ENCODE measurements at regions not wholly inside any gene's neighbourhood (a gene's known extent, or its start where the extent isn't known, plus 50 kb on each side); places are given as distances from the start of the nearest gene placed in this dataset.

DNA sequence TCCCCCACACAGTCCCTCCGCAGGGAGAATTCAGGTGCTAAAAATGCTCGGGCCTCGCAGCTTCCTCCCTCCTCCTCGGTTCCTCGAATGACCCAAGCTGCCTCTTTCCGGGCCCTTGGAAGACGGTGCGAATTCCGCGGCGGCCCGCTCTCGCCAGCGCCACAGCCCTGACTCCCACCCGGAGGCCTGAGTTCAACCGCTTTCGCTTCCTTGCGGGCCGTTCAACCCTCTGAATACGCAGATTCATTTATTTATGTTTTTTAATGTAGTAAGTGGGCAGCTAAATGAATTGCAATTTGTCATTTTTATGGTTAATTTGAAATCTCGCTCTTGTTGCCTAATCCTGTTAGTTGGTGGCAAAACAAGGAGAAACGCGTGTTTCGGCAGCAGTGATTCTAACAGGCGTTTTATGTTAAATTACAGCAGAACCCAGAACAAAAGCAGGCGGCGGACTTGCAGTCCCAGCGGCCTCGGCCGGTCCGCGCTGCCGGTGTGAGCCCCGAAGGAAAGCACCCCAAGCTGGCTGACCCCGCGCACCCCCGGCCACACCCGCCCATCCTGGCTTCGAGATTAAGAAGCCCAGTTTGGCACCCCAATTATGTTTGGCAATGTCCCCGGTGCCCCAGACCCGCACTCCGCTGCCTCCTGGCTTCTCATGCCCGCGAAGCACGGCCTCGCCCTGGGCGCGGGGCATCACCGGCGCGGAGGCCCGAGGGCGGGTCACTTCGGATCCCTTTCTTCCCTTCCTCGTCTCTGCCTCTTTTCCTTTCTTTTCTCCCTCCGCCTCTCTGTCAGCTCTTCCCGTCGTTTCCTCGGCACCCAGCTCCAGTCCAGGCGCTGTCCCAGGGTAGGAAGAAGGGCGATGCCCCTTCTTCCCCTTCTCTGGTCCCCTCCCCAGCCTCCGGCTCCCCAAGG lies 75.9 kb downstream of the INSIG1 start:
- no peaks in the 10 kb centered on the region for H3K36me3 Mint-ChIP-seq
- H3K4me1 Mint-ChIP-seq: peaks cover 21% of the 10 kb centered on the region
- peak overlapping the region; percentile 29 for H3K27ac Mint-ChIP-seq
- H3K27me3 Mint-ChIP-seq: peaks cover 96% of the 10 kb centered on the region
- H3K4me3 Mint-ChIP-seq: peak overlapping the region; percentile 60
- DNase-seq: no peak
- H3K9me3 Mint-ChIP-seq: no peaks in the 10 kb centered on the region

DNA sequence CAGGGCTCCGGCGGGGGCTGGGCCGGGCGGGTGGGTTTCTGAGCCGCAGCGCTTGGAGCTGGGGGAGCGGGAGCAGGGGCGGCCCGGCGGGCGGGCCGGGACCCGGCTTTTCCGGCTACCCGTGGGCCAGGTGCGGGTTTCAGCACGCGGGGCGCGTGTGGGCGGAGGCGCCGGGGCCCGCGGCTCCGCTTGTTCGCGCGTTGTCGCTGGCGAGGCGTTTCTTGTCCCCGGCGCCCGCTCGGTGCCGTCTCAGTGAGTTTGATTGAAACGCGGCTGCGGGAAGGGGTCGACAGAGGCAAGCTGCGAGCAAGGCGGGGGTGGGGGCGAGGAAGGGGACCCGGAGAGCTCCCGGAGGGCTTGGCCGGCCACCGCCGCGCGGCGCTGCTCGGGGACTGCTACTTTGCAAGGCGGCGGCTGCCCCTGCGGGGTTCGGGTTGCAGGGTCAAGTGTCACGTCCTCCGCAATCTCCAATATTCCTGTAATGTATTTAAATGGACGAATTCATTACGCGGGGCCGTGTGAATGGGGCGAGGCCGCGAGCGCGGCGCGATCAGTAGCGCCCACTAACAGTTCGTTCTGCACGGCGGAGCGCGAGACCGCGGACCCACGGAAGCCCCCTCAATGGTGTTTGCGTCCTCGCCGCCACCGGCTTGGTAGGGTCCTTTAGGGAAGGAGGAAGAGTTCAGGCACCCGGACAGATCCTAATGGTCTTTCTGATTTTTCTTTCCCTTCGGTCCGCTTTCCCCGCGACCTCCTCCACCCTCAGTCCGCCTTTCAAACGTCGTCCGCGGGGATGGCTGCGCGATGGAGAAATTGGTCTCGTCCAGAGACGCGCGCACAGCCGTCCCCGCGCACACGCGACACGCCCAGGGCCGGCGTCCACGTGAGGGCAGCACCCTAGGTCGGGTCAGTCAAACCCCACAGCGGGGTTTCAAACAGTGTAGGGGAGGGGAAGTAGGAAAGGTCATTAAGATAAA lies 76.9 kb downstream of the INSIG1 start:
- Mint-ChIP-seq H3K27ac (no peak overlapping the region), H3K27me3 (peaks cover 98% of the 10 kb centered on the region), H3K4me1 (peaks cover 21% of the 10 kb centered on the region), H3K9me3 (no peaks in the 10 kb centered on the region), H3K36me3 (no peaks in the 10 kb centered on the region), H3K4me3 (peak overlapping the region; percentile 43)
- DNase-seq: no peak

DNA sequence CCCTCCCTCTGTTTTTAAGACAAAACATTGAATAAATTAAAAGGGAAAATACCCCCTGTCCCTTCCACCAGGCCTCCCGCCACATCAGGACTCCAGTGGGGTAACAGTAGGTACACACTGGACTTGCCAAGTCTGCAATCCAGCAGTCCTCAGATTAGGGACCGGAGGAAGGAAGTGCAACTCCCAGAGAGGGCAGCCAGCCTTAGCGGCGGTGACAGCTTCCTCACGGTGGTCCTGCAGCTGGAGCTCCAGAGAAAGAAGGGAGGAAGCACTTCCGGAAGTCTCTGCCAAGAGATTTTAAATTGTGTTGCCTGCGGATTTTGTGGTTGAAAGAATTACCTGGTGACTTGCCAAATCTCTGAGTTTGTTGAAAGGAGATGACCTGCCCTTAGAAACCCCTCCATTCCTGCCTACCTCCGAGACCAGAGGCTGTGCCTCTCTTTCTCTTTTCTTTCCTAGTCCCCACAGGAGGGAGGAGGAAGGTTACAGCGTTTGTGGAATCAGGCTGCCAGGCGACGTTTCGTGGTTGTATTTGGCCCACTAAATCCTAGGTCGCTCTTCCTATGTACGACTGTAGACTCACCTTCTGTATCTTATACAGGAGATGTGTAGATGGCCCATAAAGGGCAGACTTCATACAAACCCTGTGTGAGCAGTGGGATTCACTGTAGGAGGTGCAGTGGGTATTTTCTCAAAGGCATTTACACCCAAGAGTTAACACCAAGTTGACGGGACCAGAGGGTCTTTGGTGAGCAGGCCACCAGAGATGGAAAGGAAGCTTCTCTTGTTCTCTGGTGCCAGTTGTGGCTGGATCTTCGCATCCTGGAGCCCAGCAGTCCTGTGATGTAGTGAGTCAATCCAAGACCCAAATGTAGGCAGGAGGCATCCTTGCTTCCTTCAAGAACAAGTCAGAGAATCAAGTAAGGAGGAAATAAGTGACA lies 77.9 kb downstream of the INSIG1 start:
- H3K36me3 Mint-ChIP-seq: no peaks in the 10 kb centered on the region
- DNase-seq: no peak
- H3K27me3 Mint-ChIP-seq: peaks cover 98% of the 10 kb centered on the region
- peaks cover 28% of the 10 kb centered on the region for H3K4me1 Mint-ChIP-seq
- H3K9me3 Mint-ChIP-seq: no peaks in the 10 kb centered on the region
- no peak overlapping the region for H3K27ac Mint-ChIP-seq
- no peak overlapping the region for H3K4me3 Mint-ChIP-seq

DNA sequence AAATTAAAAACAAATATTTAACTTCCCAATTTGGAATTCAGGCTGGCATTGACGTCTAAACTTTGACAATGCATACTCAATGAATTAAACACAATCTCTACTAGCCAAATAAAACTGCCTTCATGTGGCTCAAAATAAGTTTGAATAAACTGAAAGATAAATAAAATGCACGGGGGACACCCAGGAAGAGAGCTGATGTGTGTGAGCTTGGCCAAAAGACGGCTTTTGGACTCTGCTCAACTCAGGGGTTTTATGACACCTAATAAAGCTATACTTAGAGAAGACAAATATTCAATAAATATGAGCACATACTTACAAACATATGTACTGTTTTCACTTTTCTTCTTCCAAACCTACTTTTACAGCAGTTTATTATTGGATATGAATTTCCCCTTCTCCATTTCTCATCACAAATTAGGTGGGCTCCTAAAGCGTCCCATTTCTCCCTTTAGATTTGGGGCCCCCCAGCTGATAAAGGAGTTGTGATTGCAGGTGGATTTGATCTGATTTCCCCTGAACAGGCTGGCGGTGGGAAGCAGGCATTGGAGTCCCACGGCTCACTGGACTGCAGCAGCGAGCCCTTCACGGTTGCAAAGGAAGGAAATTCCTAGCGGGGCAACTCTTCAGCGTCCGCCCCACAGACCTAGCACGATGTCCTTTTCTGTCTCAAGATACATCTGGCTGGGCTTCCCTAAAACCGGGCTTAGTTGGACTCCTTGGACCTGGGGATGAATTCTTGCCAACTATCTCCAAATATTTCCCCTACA lies 79.6 kb downstream of the INSIG1 start:
- H3K4me3 Mint-ChIP-seq: no peak overlapping the region
- H3K9me3 Mint-ChIP-seq: no peaks in the 10 kb centered on the region
- peaks cover 35% of the 10 kb centered on the region for H3K4me1 Mint-ChIP-seq
- peaks cover 96% of the 10 kb centered on the region for H3K27me3 Mint-ChIP-seq
- DNase-seq: no peak
- no peak overlapping the region for H3K27ac Mint-ChIP-seq
- no peaks in the 10 kb centered on the region for H3K36me3 Mint-ChIP-seq

DNA sequence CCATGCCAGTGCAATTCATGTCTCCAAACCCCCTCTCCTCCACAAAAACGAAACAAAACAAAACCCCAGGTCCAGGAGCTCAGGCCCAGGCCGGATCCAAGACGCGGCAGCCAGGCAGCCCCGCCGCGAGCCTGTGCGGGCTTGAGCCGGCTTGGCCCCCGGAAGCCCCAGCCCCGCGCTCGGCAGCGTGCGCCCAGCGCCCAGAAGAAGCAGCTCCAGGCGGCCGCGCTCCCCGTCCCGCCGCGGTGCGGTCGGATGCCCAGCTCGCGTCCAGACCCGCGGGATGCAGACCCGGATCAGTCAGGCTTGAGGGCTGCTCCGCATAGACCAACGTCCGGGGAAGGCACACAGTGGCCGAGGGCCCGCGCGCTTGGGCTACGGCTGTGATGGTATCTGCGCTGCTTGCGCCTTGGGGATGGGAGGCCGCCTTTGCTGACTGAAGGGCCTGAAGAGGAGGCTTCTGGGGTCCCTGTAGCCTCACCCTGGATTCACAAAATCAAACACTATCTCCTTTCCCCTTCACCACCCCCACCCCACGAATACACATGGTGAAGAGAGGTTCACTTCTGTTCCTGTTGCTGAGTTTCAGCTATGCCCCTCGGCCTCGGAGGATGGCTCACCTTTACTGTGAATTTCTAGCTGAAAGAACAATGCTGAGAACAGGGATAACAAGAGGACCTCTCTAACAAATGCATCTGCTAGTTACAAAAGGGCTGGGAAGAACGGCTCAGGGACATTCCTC lies 79.9 kb upstream of the EN2 start:
- peaks cover 98% of the 10 kb centered on the region for H3K27me3 Mint-ChIP-seq
- no peaks in the 10 kb centered on the region for H3K9me3 Mint-ChIP-seq
- H3K27ac Mint-ChIP-seq: no peak overlapping the region
- peaks cover 32% of the 10 kb centered on the region for H3K4me1 Mint-ChIP-seq
- H3K36me3 Mint-ChIP-seq: no peaks in the 10 kb centered on the region
- H3K4me3 Mint-ChIP-seq: no peak overlapping the region
- DNase-seq: no peak

DNA sequence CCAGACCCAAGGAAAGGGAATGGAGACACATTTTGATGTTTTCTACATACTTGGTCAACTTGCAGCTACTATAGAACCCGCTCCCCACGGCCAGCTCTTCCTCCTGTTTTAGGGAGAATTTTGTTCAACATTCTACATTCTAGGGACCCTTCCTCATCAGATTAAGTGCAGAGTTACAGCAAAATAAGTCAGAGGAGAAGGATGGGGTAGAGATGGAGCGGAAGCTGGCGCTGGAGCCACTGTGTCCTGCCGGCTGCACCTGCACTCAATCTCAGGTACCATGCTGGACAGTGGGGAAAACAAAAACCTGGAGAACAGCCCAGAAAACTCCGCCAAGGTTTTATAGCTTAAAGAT lies 79.4 kb upstream of the EN2 start:
- H3K9me3 Mint-ChIP-seq: no peaks in the 10 kb centered on the region
- DNase-seq: no peak
- no peak overlapping the region for H3K27ac Mint-ChIP-seq
- no peak overlapping the region for H3K4me3 Mint-ChIP-seq
- H3K4me1 Mint-ChIP-seq: peaks cover 27% of the 10 kb centered on the region
- H3K36me3 Mint-ChIP-seq: no peaks in the 10 kb centered on the region
- peaks cover 98% of the 10 kb centered on the region for H3K27me3 Mint-ChIP-seq

DNA sequence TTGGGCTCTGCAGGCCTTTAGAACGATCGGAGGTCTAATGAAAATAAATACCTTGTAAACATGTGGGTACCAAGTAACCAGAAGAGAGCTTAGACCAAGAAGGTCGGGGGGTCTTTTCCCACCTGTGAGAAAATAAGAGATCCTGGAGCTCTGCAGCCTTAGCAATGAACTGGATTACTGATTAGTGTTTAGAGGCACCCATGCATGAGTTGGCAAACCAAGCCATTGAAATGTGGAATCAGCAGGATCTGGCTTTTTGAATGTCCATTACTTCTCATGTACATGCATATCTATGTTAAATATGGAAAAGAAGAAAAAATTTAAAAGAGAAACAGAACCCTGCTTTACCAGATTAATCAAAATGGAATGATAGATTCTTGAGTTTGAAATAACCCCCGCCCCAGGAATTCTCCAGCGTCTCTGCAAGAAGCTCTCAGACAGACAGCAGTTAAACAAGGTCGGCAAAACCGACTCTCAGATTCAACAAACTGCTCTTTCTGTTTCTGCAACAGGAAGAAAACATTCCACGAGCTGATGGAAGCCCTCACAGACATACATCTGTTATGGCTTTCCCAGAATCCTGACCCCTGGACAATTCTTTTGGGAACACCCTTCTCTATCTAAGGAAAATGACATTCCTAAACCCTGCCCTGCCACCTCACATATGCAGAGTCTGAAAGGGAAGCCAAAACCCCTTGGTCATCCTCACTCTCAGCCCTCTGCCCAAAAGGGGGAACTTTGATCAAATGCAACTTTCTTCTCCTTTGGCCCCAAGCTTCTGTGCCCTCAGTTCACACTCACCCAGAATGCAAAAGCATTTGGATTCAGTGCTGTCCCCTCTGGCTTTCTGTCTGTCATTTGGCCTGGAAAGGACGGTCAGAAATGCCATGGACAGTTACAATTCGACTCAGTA lies 78.7 kb upstream of the EN2 start:
- peaks cover 97% of the 10 kb centered on the region for H3K27me3 Mint-ChIP-seq

DNA sequence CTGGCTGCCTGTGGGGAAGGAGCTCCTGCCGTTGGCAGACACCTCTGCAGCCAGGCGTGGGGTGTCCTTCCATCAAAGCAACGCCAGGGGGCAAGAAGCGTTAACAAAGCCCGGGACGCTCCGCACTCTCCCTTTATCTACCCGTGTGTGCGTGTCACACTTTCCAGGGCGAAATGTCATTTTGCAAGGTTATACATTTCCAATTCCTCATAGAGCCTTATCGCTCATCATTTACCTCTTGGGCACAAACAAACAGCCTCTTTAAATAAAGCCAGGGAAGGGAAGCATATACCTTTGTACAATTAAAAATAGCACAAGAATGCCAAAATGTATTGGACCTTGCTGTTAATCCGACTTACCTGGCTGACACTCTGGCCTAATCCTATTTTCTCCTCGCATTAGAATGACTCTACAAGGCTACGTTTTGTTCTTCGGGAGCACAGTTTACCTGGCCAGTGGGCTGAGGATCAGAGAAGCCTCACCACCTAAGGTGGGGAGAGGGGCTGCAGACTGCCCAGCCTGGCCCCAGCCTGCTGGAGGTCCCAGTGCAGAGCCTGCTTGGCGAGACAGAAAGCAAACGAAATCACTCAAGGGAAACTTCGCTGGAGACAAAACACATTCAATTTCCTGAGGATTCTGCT lies 77.6 kb upstream of the EN2 start:
- Mint-ChIP-seq H3K36me3 (no peaks in the 10 kb centered on the region), H3K9me3 (no peaks in the 10 kb centered on the region), H3K4me1 (peaks cover 18% of the 10 kb centered on the region), H3K27me3 (peaks cover 97% of the 10 kb centered on the region), H3K27ac (peak overlapping the region; percentile 36), H3K4me3 (no peak overlapping the region)
- peak; percentile 74 for DNase-seq

More for the DNA sequence above, 78.7 kb upstream of the EN2 start:
- DNase-seq: no peak
- Mint-ChIP-seq H3K36me3 (no peaks in the 10 kb centered on the region), H3K4me1 (peaks cover 26% of the 10 kb centered on the region), H3K4me3 (no peak overlapping the region), H3K9me3 (no peaks in the 10 kb centered on the region), H3K27ac (no peak overlapping the region)

- DNase-seq: no peak
- Mint-ChIP-seq H3K27me3 (peaks cover 91% of the 10 kb centered on the region), H3K4me3 (no peak overlapping the region), H3K9me3 (no peaks in the 10 kb centered on the region), H3K36me3 (no peaks in the 10 kb centered on the region), H3K4me1 (peaks cover 14% of the 10 kb centered on the region), H3K27ac (no peak overlapping the region)
These were observed 76.7 kb upstream of the EN2 start for GRCh38 chr7:155380976-155381851.

- Mint-ChIP-seq H3K27ac (no peak overlapping the region), H3K36me3 (no peaks in the 10 kb centered on the region), H3K9me3 (no peaks in the 10 kb centered on the region), H3K4me1 (peaks cover 14% of the 10 kb centered on the region), H3K4me3 (no peak overlapping the region), H3K27me3 (peaks cover 91% of the 10 kb centered on the region)
- no peak for DNase-seq
These were observed 75.8 kb upstream of the EN2 start for GRCh38 chr7:155381852-155382801.

DNA sequence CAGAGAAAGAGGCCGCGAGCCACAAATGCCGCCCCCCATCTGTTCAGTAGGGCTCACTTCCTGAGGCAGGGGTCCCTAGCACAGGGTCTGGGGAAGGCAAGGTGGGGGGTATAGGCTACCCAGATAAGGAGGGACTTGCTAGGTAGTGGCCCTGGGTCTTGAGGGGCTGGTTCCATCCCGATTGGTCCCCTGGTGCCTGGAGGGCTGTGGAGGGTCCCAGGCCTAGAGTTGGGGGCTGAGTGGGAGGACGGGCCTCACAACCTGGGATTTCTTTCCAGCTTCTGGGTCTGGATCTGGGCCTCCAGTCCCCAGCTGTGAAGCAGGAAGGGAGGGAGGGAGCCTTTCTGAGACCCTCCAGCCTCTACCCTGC lies 75.1 kb upstream of the EN2 start:
- Mint-ChIP-seq H3K36me3 (no peaks in the 10 kb centered on the region), H3K9me3 (no peaks in the 10 kb centered on the region), H3K4me1 (peaks cover 14% of the 10 kb centered on the region), H3K4me3 (no peak overlapping the region), H3K27ac (no peak overlapping the region), H3K27me3 (peaks cover 88% of the 10 kb centered on the region)
- DNase-seq: no peak

Data from activated naive CD8-positive, alpha-beta T cell treated with anti-CD3 and anti-CD28 coated beads for 36 hours (primary cell).